Activated CD4-positive, alpha-beta T cell treated with anti-CD3 and anti-CD28 coated beads, Interleukin-2, amount 50 U/mL, for 1 hour (primary cell): ENCODE measurements at regions not wholly inside any gene's neighbourhood (a gene's known extent, or its start where the extent isn't known, plus 50 kb on each side); places are given as distances from the start of the nearest gene placed in this dataset.
"Not testable (repeated sequence)": the region's sequence is repeated elsewhere in the genome, so short reads cannot be mapped to it uniquely, and the experiment has no call there.

Experiments used
- DNase-seq: peaks from one replicate; pipeline ENCODE4 v3.0.0-alpha.2; 2020

- DNase-seq: no peak
Observed at GRCh38 chr4:27381815-27382214, 521.2 kb downstream of the STIM2 start.

- DNase-seq: no peak
Observed at GRCh38 chr4:27387711-27388110, 527.1 kb downstream of the STIM2 start.

GRCh38 chr4:27397886-27398285, 537.2 kb downstream of the STIM2 start:
- DNase-seq: no peak

- DNase-seq: no peak
Observed at GRCh38 chr4:27398631-27399310, 538.1 kb downstream of the STIM2 start.

GRCh38 chr4:27407616-27408015, 547.0 kb downstream of the STIM2 start:
- DNase-seq: no peak

- DNase-seq: no peak
Observed at GRCh38 chr4:27412613-27413012, 552.0 kb downstream of the STIM2 start.

- no peak for DNase-seq
Observed at GRCh38 chr4:27414887-27415731, 554.5 kb downstream of the STIM2 start.

- DNase-seq: no peak
Observed at GRCh38 chr4:27428661-27429060, 568.0 kb downstream of the STIM2 start.

GRCh38 chr4:27429364-27429871, 568.8 kb downstream of the STIM2 start:
- DNase-seq: no peak

- DNase-seq: no peak
Observed at GRCh38 chr4:27442146-27442545, 581.5 kb downstream of the STIM2 start.

- not testable (repeated sequence) for DNase-seq
Observed at GRCh38 chr4:27442661-27443060, 582.0 kb downstream of the STIM2 start.

GRCh38 chr4:27463816-27464215, 603.2 kb downstream of the STIM2 start:
- DNase-seq: no peak

- no peak for DNase-seq
Observed at GRCh38 chr4:27467351-27467750, 606.7 kb downstream of the STIM2 start.

GRCh38 chr4:27472364-27472763, 611.7 kb downstream of the STIM2 start:
- no peak for DNase-seq

- DNase-seq: no peak
Observed at GRCh38 chr4:27474691-27475090, 614.0 kb downstream of the STIM2 start.

GRCh38 chr4:27484216-27484615, 623.6 kb downstream of the STIM2 start:
- DNase-seq: no peak

- no peak for DNase-seq
Observed at GRCh38 chr4:27490315-27490714, 629.7 kb downstream of the STIM2 start.

GRCh38 chr4:27490766-27491165, 630.1 kb downstream of the STIM2 start:
- DNase-seq: no peak

- DNase-seq: no peak
Observed at GRCh38 chr4:27506401-27506800, 645.8 kb downstream of the STIM2 start.

- no peak for DNase-seq
Observed at GRCh38 chr4:27514711-27515110, 654.1 kb downstream of the STIM2 start.

GRCh38 chr4:27515140-27515539, 654.5 kb downstream of the STIM2 start:
- no peak for DNase-seq

GRCh38 chr4:27518876-27519275, 658.2 kb downstream of the STIM2 start:
- DNase-seq: no peak

GRCh38 chr4:27524224-27524623, 663.6 kb downstream of the STIM2 start:
- no peak for DNase-seq

- DNase-seq: no peak
Observed at GRCh38 chr4:27534488-27534887, 673.8 kb downstream of the STIM2 start.
